ENCODE measurements at regions not wholly inside any gene's neighbourhood (a gene's known extent, or its start where the extent isn't known, plus 50 kb on each side); places are given as distances from the start of the nearest gene placed in this dataset.

GRCh38 chr15:38040615-38041014 lies 106.2 kb downstream of the TMCO5A start:
- FAIRE-seq (no peak), DNase-seq (no peak)
- Histone ChIP-seq H3K9me3 (ENCODE audit: control insufficient read depth in 2 of 2, insufficient read depth in 1 of 2, low read depth in 1 of 2, low read length in 1 of 2) (no peaks in the 10 kb centered on the region), H3K4me3 (ENCODE audit: low read depth in 1 of 3, low read length in 3 of 3) (no peak overlapping the region), H3K27ac (ENCODE audit: low read depth in 1 of 3, low read length in 2 of 3) (no peak overlapping the region), H3K27me3 (ENCODE audit: control insufficient read depth in 3 of 3, insufficient read depth in 3 of 3, low read length in 3 of 3) (no peaks in the 10 kb centered on the region), H3K36me3 (ENCODE audit: control insufficient read depth in 3 of 3, insufficient read depth in 2 of 3, low read depth in 1 of 3, low read length in 3 of 3) (no peaks in the 10 kb centered on the region), H3K4me1 (ENCODE audit: control insufficient read depth in 3 of 3, insufficient read depth in 2 of 3, low read depth in 1 of 3, low read length in 2 of 3) (no peaks in the 10 kb centered on the region)
- WGBS, 3 donors = 93 to 96% (median 96%) methylated on average over 2 of the region's 2 CpGs

GRCh38 chr15:38041576-38041975 lies 107.1 kb downstream of the TMCO5A start:
- Histone ChIP-seq H3K36me3 (ENCODE audit: control insufficient read depth in 3 of 3, insufficient read depth in 2 of 3, low read depth in 1 of 3, low read length in 3 of 3) (no peaks in the 10 kb centered on the region), H3K4me1 (ENCODE audit: control insufficient read depth in 3 of 3, insufficient read depth in 2 of 3, low read depth in 1 of 3, low read length in 2 of 3) (no peaks in the 10 kb centered on the region), H3K27ac (ENCODE audit: low read depth in 1 of 3, low read length in 2 of 3) (no peak overlapping the region), H3K9me3 (ENCODE audit: control insufficient read depth in 2 of 2, insufficient read depth in 1 of 2, low read depth in 1 of 2, low read length in 1 of 2) (no peaks in the 10 kb centered on the region), H3K27me3 (ENCODE audit: control insufficient read depth in 3 of 3, insufficient read depth in 3 of 3, low read length in 3 of 3) (no peaks in the 10 kb centered on the region), H3K4me3 (ENCODE audit: low read depth in 1 of 3, low read length in 3 of 3) (no peak overlapping the region)
- DNase-seq = peak in 1 of 2 donors; percentile 57
- 12 to 42% (median 13%) methylated on average over 2 of the region's 2 CpGs for WGBS, 3 donors
- FAIRE-seq = no peak

- no peak for DNase-seq
- FAIRE-seq = no peak
- H3K27me3 ChIP-seq (ENCODE audit: control insufficient read depth in 3 of 3, insufficient read depth in 3 of 3, low read length in 3 of 3) = no peaks in the 10 kb centered on the region
- no peaks in the 10 kb centered on the region for H3K4me1 ChIP-seq (ENCODE audit: control insufficient read depth in 3 of 3, insufficient read depth in 2 of 3, low read depth in 1 of 3, low read length in 2 of 3)
- no peaks in the 10 kb centered on the region for H3K9me3 ChIP-seq (ENCODE audit: control insufficient read depth in 2 of 2, insufficient read depth in 1 of 2, low read depth in 1 of 2, low read length in 1 of 2)
- no peaks in the 10 kb centered on the region for H3K36me3 ChIP-seq (ENCODE audit: control insufficient read depth in 3 of 3, insufficient read depth in 2 of 3, low read depth in 1 of 3, low read length in 3 of 3)
- H3K27ac ChIP-seq (ENCODE audit: low read depth in 1 of 3, low read length in 2 of 3) = no peak overlapping the region
- WGBS, 3 donors = 63 to 80% (median 72%) methylated on average over 1 of the region's 1 CpG
- H3K4me3 ChIP-seq (ENCODE audit: low read depth in 1 of 3, low read length in 3 of 3) = no peak overlapping the region
Measured at GRCh38 chr15:38042211-38042610, 107.8 kb downstream of the TMCO5A start.

- no peak overlapping the region for H3K27ac ChIP-seq (ENCODE audit: low read depth in 1 of 3, low read length in 2 of 3)
- H3K9me3 ChIP-seq (ENCODE audit: control insufficient read depth in 2 of 2, insufficient read depth in 1 of 2, low read depth in 1 of 2, low read length in 1 of 2) = no peaks in the 10 kb centered on the region
- no peaks in the 10 kb centered on the region for H3K27me3 ChIP-seq (ENCODE audit: control insufficient read depth in 3 of 3, insufficient read depth in 3 of 3, low read length in 3 of 3)
- FAIRE-seq (no peak), DNase-seq (no peak)
- WGBS, 3 donors = 60 to 68% (median 68%) methylated on average over 9 of the region's 9 CpGs
- no peak overlapping the region for H3K4me3 ChIP-seq (ENCODE audit: low read depth in 1 of 3, low read length in 3 of 3)
- H3K36me3 ChIP-seq (ENCODE audit: control insufficient read depth in 3 of 3, insufficient read depth in 2 of 3, low read depth in 1 of 3, low read length in 3 of 3) = no peaks in the 10 kb centered on the region
- H3K4me1 ChIP-seq (ENCODE audit: control insufficient read depth in 3 of 3, insufficient read depth in 2 of 3, low read depth in 1 of 3, low read length in 2 of 3) = no peaks in the 10 kb centered on the region
Measured at GRCh38 chr15:38042707-38043445, 108.4 kb downstream of the TMCO5A start.

GRCh38 chr15:38046257-38047051 lies 112.0 kb downstream of the TMCO5A start:
- 81 to 87% (median 84%) methylated on average over 4 of the region's 4 CpGs for WGBS, 3 donors
- Histone ChIP-seq H3K36me3 (ENCODE audit: control insufficient read depth in 3 of 3, insufficient read depth in 2 of 3, low read depth in 1 of 3, low read length in 3 of 3) (no peaks in the 10 kb centered on the region), H3K4me3 (ENCODE audit: low read depth in 1 of 3, low read length in 3 of 3) (no peak overlapping the region), H3K9me3 (ENCODE audit: control insufficient read depth in 2 of 2, insufficient read depth in 1 of 2, low read depth in 1 of 2, low read length in 1 of 2) (no peaks in the 10 kb centered on the region), H3K27ac (ENCODE audit: low read depth in 1 of 3, low read length in 2 of 3) (no peak overlapping the region), H3K4me1 (ENCODE audit: control insufficient read depth in 3 of 3, insufficient read depth in 2 of 3, low read depth in 1 of 3, low read length in 2 of 3) (peaks cover 0 to 14% (median 0%) of the 10 kb centered on the region in 3 donors), H3K27me3 (ENCODE audit: control insufficient read depth in 3 of 3, insufficient read depth in 3 of 3, low read length in 3 of 3) (no peaks in the 10 kb centered on the region)
- FAIRE-seq (no peak), DNase-seq (no peak)

GRCh38 chr15:38048001-38048455 lies 113.6 kb downstream of the TMCO5A start:
- no peak for DNase-seq
- Histone ChIP-seq H3K36me3 (ENCODE audit: control insufficient read depth in 3 of 3, insufficient read depth in 2 of 3, low read depth in 1 of 3, low read length in 3 of 3) (no peaks in the 10 kb centered on the region), H3K4me1 (ENCODE audit: control insufficient read depth in 3 of 3, insufficient read depth in 2 of 3, low read depth in 1 of 3, low read length in 2 of 3) (peaks cover 0 to 14% (median 0%) of the 10 kb centered on the region in 3 donors), H3K9me3 (ENCODE audit: control insufficient read depth in 2 of 2, insufficient read depth in 1 of 2, low read depth in 1 of 2, low read length in 1 of 2) (no peaks in the 10 kb centered on the region), H3K27ac (ENCODE audit: low read depth in 1 of 3, low read length in 2 of 3) (no peak overlapping the region), H3K4me3 (ENCODE audit: low read depth in 1 of 3, low read length in 3 of 3) (no peak overlapping the region), H3K27me3 (ENCODE audit: control insufficient read depth in 3 of 3, insufficient read depth in 3 of 3, low read length in 3 of 3) (no peaks in the 10 kb centered on the region)
- no peak for FAIRE-seq
- 78 to 82% (median 82%) methylated on average over 3 of the region's 3 CpGs for WGBS, 3 donors

- DNase-seq = no peak
- no peak for FAIRE-seq
- Histone ChIP-seq H3K27me3 (ENCODE audit: control insufficient read depth in 3 of 3, insufficient read depth in 3 of 3, low read length in 3 of 3) (no peaks in the 10 kb centered on the region), H3K4me3 (ENCODE audit: low read depth in 1 of 3, low read length in 3 of 3) (no peak overlapping the region), H3K9me3 (ENCODE audit: control insufficient read depth in 2 of 2, insufficient read depth in 1 of 2, low read depth in 1 of 2, low read length in 1 of 2) (no peaks in the 10 kb centered on the region), H3K36me3 (ENCODE audit: control insufficient read depth in 3 of 3, insufficient read depth in 2 of 3, low read depth in 1 of 3, low read length in 3 of 3) (no peaks in the 10 kb centered on the region), H3K27ac (ENCODE audit: low read depth in 1 of 3, low read length in 2 of 3) (peak overlapping the region in 1 of 3 donors; percentile 59), H3K4me1 (ENCODE audit: control insufficient read depth in 3 of 3, insufficient read depth in 2 of 3, low read depth in 1 of 3, low read length in 2 of 3) (peaks cover 0 to 14% (median 0%) of the 10 kb centered on the region in 3 donors)
- 80 to 95% (median 91%) methylated on average over 4 of the region's 4 CpGs for WGBS, 3 donors
Measured at GRCh38 chr15:38049891-38050290, 115.5 kb downstream of the TMCO5A start.

- peak overlapping the region in 1 of 3 donors; percentile 59 for H3K27ac ChIP-seq (ENCODE audit: low read depth in 1 of 3, low read length in 2 of 3)
- H3K4me1 ChIP-seq (ENCODE audit: control insufficient read depth in 3 of 3, insufficient read depth in 2 of 3, low read depth in 1 of 3, low read length in 2 of 3) = peaks cover 0 to 14% (median 0%) of the 10 kb centered on the region in 3 donors
- no peaks in the 10 kb centered on the region for H3K9me3 ChIP-seq (ENCODE audit: control insufficient read depth in 2 of 2, insufficient read depth in 1 of 2, low read depth in 1 of 2, low read length in 1 of 2)
- no peak for FAIRE-seq
- no peak overlapping the region for H3K4me3 ChIP-seq (ENCODE audit: low read depth in 1 of 3, low read length in 3 of 3)
- DNase-seq = peak; percentile 45 to 68
- no peaks in the 10 kb centered on the region for H3K27me3 ChIP-seq (ENCODE audit: control insufficient read depth in 3 of 3, insufficient read depth in 3 of 3, low read length in 3 of 3)
- 36 to 52% (median 45%) methylated on average over 4 of the region's 4 CpGs for WGBS, 3 donors
- H3K36me3 ChIP-seq (ENCODE audit: control insufficient read depth in 3 of 3, insufficient read depth in 2 of 3, low read depth in 1 of 3, low read length in 3 of 3) = no peaks in the 10 kb centered on the region
Measured at GRCh38 chr15:38050529-38051448, 116.3 kb downstream of the TMCO5A start.

Data from small intestine (tissue), 7 donors.